HCT116 (cell line): ENCODE measurements at regions not wholly inside any gene's neighbourhood (a gene's known extent, or its start where the extent isn't known, plus 50 kb on each side); places are given as distances from the start of the nearest gene placed in this dataset.

Experiments used
- ATAC-seq: fragments of 200-7000 bp; cut with Tn5 transposase; 2 replicates; pipeline ENCODE4 v1.9.1; 2020; ENCODE audit warnings: mild to moderate bottlenecking, moderate library complexity
- BruUV-seq: library from RNA; stranded (reverse); fragments of 400-500 nt; replicated peaks from 2 replicates; lab custom pipeline; 2021; lab: Mats Ljungman, UMichigan
- CTCF ChIA-PET: fragments of 300-600 bp; sonication (Branson Sonifier 250); formaldehyde crosslinking; loops from one replicate; lab custom pipeline; 2021; ENCODE audit warnings: antibody characterized with exemption; lab: Charles Lee
- POLR2A ChIA-PET: fragments of 300-600, 350-600 bp; sonication (Branson Sonifier 250); formaldehyde crosslinking; loops from one replicate; lab custom pipeline; 2021; ENCODE audit warnings: antibody characterized with exemption; lab: Charles Lee
- RAD21 ChIA-PET, 2 experiments: fragments of 300-600 bp; sonication (Branson Sonifier 250); formaldehyde crosslinking; loops; one replicate each; lab custom pipeline; 2023; ENCODE audit warnings: low total read pairs in 2 of 2; ENCODE audit not compliant: uncharacterized antibody in 2 of 2, unreplicated experiment in 2 of 2, low non-redundant PET in 1 of 2; lab: Charles Lee
- DNase-seq: peaks from one replicate; pipeline ENCODE4 v3.0.0-alpha.2; 2010; ENCODE audit warnings: low read depth, low spot score
- H2AFZ ChIP-seq: fragments of 200-600 bp; shearing (Covaris generic), sonication (generic); 2 replicates; pipeline ENCODE4 v1.6.1; 2017; ENCODE audit warnings: low read depth, mixed run types, mixed read lengths, antibody characterized with exemption, low read length; ENCODE audit not compliant: poor library complexity, severe bottlenecking
- H3K27ac ChIP-seq: 2 replicates; pipeline ENCODE4 v1.5.1; 2012; ENCODE audit warnings: low read depth, low read length
- H3K27me3 ChIP-seq: fragments of 200-600 bp; sonication (generic); 2 replicates; pipeline ENCODE4 v1.6.1; 2016; ENCODE audit warnings: mixed run types, low read length, mixed read lengths; ENCODE audit not compliant: insufficient read depth
- H3K36me3 ChIP-seq, 2 experiments: fragments of 200-500 bp in 1 of 2; fragments of 200-600 bp in 1 of 2; sonication (Bioruptor generic) in 1 of 2; sonication (generic) in 1 of 2; 2 replicates each; pipeline versions ENCODE4 v1.5.1 to v1.6.1; 2014 to 2016; ENCODE audit warnings: low read length in 2 of 2, inconsistent platforms in 1 of 2, mixed read lengths in 1 of 2, mixed run types in 1 of 2; ENCODE audit not compliant: insufficient read depth in 2 of 2, control insufficient read depth in 1 of 2
- H3K4me1 ChIP-seq, 2 experiments: fragments of 200-600 bp in 1 of 2; sonication (generic) in 1 of 2; 2 replicates each; pipeline versions ENCODE4 v1.5.1 to v1.6.1; 2012 to 2017; ENCODE audit warnings: low read length in 2 of 2, inconsistent platforms in 1 of 2, mild to moderate bottlenecking in 1 of 2, mixed read lengths in 1 of 2, mixed run types in 1 of 2, moderate library complexity in 1 of 2; ENCODE audit not compliant: insufficient read depth in 2 of 2, control insufficient read depth in 1 of 2
- H3K4me2 ChIP-seq: fragments of 200-600 bp; sonication (generic); 2 replicates; pipeline ENCODE4 v1.6.1; 2017; ENCODE audit warnings: mixed run types, low read length, mixed read lengths
- H3K4me3 ChIP-seq, 2 experiments: fragments of 200-600 bp in 1 of 2; sonication (generic) in 1 of 2; replicated peaks in 1 of 2; 2 replicates each; pipeline ENCODE4 v1.5.1; 2011 to 2016; ENCODE audit warnings: low read length in 2 of 2, control low read depth in 1 of 2, low read depth in 1 of 2, mild to moderate bottlenecking in 1 of 2, mixed read lengths in 1 of 2, mixed run types in 1 of 2
- H3K79me2 ChIP-seq: fragments of 200-600 bp; sonication (generic); 2 replicates; pipeline ENCODE4 v1.6.1; 2017; ENCODE audit warnings: mild to moderate bottlenecking, mixed run types, low read length, moderate library complexity, mixed read lengths; ENCODE audit not compliant: insufficient read depth
- H3K9ac ChIP-seq: fragments of 200-600 bp; sonication (generic); 2 replicates; pipeline ENCODE4 v1.6.1; 2016; ENCODE audit warnings: low read length, mixed read lengths
- H3K9me2 ChIP-seq: fragments of 200-600 bp; sonication (generic), shearing (Covaris generic); 2 replicates; pipeline ENCODE4 v1.6.1; 2017; ENCODE audit warnings: mixed run types, mild to moderate bottlenecking, moderate library complexity; ENCODE audit not compliant: insufficient read depth
- H3K9me3 ChIP-seq, 2 experiments: fragments of 200-500 bp in 1 of 2; fragments of 200-600 bp in 1 of 2; sonication (Bioruptor generic) in 1 of 2; sonication (generic) in 1 of 2; 2 replicates each; pipeline ENCODE4 v1.6.1; 2014 to 2017; ENCODE audit warnings: low read length in 2 of 2, mixed read lengths in 2 of 2, inconsistent platforms in 1 of 2, low read depth in 1 of 2, mild to moderate bottlenecking in 1 of 2, mixed run types in 1 of 2, moderate library complexity in 1 of 2; ENCODE audit not compliant: control insufficient read depth in 1 of 2, insufficient read depth in 1 of 2
- H4K20me1 ChIP-seq: fragments of 200-600 bp; sonication (generic), shearing (Covaris generic); 2 replicates; pipeline ENCODE4 v1.6.1; 2017; ENCODE audit warnings: mixed run types, mild to moderate bottlenecking, moderate library complexity; ENCODE audit not compliant: insufficient read depth
- CBX3 ChIP-seq: IDR thresholded peaks from 2 replicates; pipeline ENCODE4 v1.6.1; 2012; ENCODE audit warnings: low read depth
- CEBPB ChIP-seq: IDR thresholded peaks from 2 replicates; pipeline ENCODE4 v1.6.1; 2012; ENCODE audit warnings: low read depth
- EGR1 ChIP-seq: IDR thresholded peaks from 2 replicates; pipeline ENCODE4 v1.6.1; 2012; ENCODE audit warnings: low read depth
- FOSL1 ChIP-seq: IDR thresholded peaks from 2 replicates; pipeline ENCODE4 v1.6.1; 2012; ENCODE audit warnings: low read depth
- POLR2A ChIP-seq: IDR thresholded peaks from 2 replicates; pipeline ENCODE4 v1.7.0; 2011; ENCODE audit warnings: borderline replicate concordance; ENCODE audit not compliant: insufficient read depth, insufficient read length; ENCODE audit errors: extremely low read depth
- SIN3A ChIP-seq: IDR thresholded peaks from 2 replicates; pipeline ENCODE4 v1.6.1; 2012; ENCODE audit warnings: low read depth
- ZFX ChIP-seq: fragments of 450-650 bp; IDR thresholded peaks from 2 replicates; pipeline ENCODE4 v1.6.1; 2017
- intact Hi-C: fragments of 100-400 bp; cut with micrococcal nuclease; formaldehyde crosslinking; loops from 2 replicates; pipeline ENCODE4 v1.10.0; 2022
- TF ChIP-seq, protein P1 (sequence below): IDR thresholded peaks from 2 replicates; pipeline ENCODE4 v1.6.1; 2012
- TF ChIP-seq, protein P2 (sequence below): IDR thresholded peaks from 2 replicates; pipeline ENCODE4 v1.6.1; 2012
- TF ChIP-seq, protein P3 (sequence below): IDR thresholded peaks from 2 replicates; pipeline ENCODE4 v1.6.1; 2011; ENCODE audit warnings: mild to moderate bottlenecking, low read length, moderate library complexity; ENCODE audit not compliant: insufficient replicate concordance; ENCODE audit errors: extremely low read depth

DNA sequence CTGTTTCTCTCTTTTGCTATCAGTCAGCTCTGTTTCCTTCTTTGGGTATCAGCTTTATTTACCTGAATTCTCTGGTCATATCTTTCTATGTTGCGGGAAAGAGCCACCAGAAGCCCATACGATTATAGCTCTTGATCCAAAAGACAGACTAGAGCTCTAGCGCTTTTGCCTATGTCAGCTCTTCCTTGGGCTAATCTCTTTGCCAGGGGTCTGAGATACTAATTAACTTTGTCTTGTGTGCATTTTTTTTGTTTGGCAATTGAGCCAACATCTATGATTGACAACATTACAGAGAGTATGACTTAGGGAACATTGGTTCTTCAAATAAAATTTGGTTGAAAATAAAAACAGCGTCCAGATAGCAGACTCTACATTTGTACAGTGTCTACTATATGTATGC is 603.0 kb downstream of the KCTD16 start:
- POLR2A ChIA-PET = no interaction called here
- no peak overlapping the region for H3K9ac ChIP-seq
- H3K36me3 ChIP-seq = no peaks in the 10 kb centered on the region
- ATAC-seq (no peak), DNase-seq (no peak)
- no peak overlapping the region for H3K4me3 ChIP-seq
- no peak overlapping the region for H2AFZ ChIP-seq
- no peaks in the 10 kb centered on the region; the same call in 1 of the 2 replicates for H4K20me1 ChIP-seq
- TF ChIP-seq POLR2A (no peak), ZFX (no peak), CEBPB (no peak), SIN3A (no peak)
- intact Hi-C loops = no loop called here
- no peak overlapping the region for H3K27ac ChIP-seq
- RAD21 ChIA-PET = no interaction called here
- no TSS peak for BruUV-seq
- H3K79me2 ChIP-seq = no peaks in the 10 kb centered on the region
- H3K9me3 ChIP-seq = no peaks in the 10 kb centered on the region
- H3K9me2 ChIP-seq = no peaks in the 10 kb centered on the region
- no peaks in the 10 kb centered on the region for H3K4me1 ChIP-seq
- H3K27me3 ChIP-seq = no peaks in the 10 kb centered on the region
- H3K4me2 ChIP-seq = no peak overlapping the region
- CTCF ChIA-PET = no interaction called here

DNA sequence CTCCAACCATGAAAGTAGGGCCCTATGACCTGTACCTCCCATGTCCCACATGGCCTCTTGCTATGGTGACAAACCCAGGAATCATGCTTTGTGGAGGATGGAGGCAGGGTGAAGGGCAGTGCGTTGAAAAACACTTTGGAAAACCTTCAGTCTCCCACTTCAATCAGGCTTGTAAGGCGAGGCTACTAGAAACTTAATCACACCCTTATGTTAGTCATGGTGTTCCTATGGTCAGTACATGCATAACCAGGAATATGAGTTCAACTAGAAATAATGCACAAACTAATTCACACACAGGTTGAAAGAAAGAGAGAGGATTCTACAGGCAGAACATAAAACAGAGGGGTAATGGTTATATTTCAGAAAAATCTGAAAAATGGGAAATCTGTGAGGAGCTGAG is 601.1 kb downstream of the KCTD16 start:
- Histone ChIP-seq H3K27ac (no peak overlapping the region), H3K79me2 (no peaks in the 10 kb centered on the region), H4K20me1 (no peaks in the 10 kb centered on the region; the same call in 1 of the 2 replicates), H3K4me1 (no peaks in the 10 kb centered on the region), H3K27me3 (no peaks in the 10 kb centered on the region; the same call in 1 of the 2 replicates), H3K4me2 (no peak overlapping the region), H2AFZ (no peak overlapping the region), H3K36me3 (no peaks in the 10 kb centered on the region), H3K9me2 (no peaks in the 10 kb centered on the region), H3K9ac (no peak overlapping the region), H3K9me3 (no peaks in the 10 kb centered on the region), H3K4me3 (no peak overlapping the region)
- ATAC-seq = no peak
- BruUV-seq = no TSS peak
- ChIA-PET CTCF (no interaction called here), POLR2A (no interaction called here), RAD21 (no interaction called here)
- TF ChIP-seq CEBPB (no peak), ZFX (no peak), EGR1 (no peak), CBX3 (no peak), FOSL1 (no peak)
- TF ChIP-seq, protein P1, sequence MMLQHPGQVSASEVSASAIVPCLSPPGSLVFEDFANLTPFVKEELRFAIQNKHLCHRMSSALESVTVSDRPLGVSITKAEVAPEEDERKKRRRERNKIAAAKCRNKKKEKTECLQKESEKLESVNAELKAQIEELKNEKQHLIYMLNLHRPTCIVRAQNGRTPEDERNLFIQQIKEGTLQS = no peak
- TF ChIP-seq, protein P2, sequence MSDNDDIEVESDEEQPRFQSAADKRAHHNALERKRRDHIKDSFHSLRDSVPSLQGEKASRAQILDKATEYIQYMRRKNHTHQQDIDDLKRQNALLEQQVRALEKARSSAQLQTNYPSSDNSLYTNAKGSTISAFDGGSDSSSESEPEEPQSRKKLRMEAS = no peak
- TF ChIP-seq, protein P3, sequence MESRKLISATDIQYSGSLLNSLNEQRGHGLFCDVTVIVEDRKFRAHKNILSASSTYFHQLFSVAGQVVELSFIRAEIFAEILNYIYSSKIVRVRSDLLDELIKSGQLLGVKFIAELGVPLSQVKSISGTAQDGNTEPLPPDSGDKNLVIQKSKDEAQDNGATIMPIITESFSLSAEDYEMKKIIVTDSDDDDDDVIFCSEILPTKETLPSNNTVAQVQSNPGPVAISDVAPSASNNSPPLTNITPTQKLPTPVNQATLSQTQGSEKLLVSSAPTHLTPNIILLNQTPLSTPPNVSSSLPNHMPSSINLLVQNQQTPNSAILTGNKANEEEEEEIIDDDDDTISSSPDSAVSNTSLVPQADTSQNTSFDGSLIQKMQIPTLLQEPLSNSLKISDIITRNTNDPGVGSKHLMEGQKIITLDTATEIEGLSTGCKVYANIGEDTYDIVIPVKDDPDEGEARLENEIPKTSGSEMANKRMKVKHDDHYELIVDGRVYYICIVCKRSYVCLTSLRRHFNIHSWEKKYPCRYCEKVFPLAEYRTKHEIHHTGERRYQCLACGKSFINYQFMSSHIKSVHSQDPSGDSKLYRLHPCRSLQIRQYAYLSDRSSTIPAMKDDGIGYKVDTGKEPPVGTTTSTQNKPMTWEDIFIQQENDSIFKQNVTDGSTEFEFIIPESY = no peak
- intact Hi-C loops = no loop called here
- no peak for DNase-seq
